Renal pelvis (tissue), 1 donor: ENCODE measurements at regions not wholly inside any gene's neighbourhood (a gene's known extent, or its start where the extent isn't known, plus 50 kb on each side); places are given as distances from the start of the nearest gene placed in this dataset.

Experiments
- DNase-seq: peaks from one replicate; pipeline ENCODE4 v3.0.0-alpha.2; 2013

DNA sequence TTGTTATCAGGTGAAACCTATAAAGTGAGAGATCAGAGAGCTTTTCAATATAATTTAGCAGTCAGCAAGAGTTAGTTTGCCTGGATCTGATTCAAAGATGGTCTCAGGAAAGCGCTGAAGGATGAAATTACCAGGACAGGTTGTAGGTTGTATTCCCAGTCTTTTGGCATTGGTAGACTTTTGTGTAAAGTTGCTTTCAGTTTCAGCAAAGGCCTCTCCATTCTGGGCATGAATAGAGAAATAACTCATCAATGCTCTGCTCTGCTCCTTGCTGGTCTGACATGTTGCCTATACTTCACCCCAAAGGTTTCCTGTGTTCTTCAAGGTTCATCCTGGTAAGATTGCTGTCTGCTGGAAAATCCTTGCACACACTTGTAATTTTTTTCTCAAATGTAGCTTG is 714.8 kb downstream of the EPM2A start:
- DNase-seq = no peak

DNA sequence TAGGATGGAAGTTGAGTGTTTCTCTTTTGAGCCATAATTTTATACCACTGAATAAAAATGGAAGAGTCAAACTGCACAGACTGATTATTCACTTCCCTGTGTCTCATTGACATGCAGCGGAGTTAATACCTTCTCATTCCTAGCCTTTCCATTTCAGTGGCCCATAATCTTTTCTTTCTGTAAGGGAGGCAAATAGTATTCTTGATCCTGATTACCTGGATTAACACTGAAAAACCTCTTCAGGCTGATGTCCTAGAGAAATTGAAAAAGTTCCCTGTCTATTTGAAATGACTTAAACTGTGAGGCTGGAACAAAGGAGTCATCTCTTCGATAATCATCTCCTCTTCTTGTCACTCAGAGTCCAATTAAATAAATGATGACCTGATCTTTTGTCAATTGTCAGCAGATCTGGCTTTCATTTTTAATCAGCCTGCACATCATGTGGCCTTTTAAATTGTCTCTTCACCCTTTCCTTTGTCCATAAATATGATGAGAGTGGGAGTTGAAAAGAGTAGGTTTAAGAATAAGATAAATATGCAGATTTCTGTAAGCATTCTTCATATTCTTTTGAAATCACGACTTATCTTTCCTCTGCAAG is 713.0 kb downstream of the EPM2A start:
- no peak for DNase-seq

DNA sequence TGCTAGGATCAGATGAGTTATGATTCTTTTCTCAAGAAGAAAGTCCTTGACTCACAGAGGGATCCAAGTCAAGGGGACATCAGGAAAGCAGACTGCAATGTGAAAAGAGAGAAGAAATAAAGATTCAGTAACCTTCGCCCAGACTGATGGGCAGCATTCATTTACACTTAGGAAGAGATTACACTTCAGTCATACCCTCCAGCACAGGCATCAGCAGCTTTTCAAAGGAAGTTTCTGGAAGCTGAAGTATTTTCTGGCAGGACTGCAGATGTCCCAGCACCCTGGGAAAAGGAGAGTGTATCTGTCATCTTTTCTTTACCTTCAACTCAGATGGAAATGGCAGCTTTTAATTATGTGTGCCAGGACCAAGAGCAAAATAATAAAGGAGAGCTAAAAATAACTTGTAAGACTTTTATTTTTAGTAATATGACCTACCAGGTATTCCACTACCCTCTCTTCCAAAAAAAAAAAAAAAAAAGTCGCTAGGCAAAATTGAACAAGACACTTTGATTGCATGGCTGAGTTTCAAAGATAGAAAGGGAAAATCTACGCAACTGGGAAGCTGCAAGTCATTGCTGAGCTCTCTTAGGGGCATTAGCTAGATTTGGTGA is 712.1 kb downstream of the EPM2A start:
- no peak for DNase-seq

DNA sequence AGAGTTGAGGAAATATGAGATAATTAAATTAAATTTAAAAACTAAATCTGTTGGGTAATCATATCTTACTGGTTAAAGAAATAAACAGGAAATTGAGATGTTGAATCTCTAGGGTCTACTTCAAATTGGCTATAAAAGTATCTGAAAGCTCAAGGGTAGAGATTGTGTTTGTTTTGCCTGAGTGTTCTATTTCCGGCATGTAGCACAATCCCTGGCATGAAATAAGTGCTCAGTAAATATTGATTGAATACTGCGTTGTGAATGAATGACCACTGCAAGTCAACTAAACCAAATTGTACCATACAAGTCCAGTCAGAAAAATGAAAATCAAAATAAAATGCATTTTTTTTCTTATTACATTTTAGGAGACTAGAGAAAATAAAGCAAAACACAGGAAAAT is 709.8 kb downstream of the EPM2A start:
- DNase-seq = no peak

DNA sequence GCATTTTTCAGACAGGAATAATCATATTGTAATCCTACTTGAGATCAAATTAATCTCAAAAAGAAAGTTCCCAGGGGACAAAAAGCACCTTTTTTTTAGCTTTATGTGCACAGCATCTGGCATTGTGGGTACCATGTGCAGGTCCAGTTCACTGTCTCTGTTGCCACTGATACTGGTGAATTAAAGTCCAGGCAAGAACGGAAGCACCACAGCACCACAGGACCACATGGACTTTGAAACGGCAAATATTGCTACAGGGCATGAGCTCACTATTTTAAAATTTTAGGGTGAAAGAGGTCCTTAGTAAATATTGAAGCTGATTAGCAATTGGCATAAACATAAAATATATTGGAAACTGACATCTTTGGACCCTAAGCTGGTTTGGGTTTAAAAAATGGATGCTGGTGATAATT is 709.0 kb downstream of the EPM2A start:
- DNase-seq = no peak

DNA sequence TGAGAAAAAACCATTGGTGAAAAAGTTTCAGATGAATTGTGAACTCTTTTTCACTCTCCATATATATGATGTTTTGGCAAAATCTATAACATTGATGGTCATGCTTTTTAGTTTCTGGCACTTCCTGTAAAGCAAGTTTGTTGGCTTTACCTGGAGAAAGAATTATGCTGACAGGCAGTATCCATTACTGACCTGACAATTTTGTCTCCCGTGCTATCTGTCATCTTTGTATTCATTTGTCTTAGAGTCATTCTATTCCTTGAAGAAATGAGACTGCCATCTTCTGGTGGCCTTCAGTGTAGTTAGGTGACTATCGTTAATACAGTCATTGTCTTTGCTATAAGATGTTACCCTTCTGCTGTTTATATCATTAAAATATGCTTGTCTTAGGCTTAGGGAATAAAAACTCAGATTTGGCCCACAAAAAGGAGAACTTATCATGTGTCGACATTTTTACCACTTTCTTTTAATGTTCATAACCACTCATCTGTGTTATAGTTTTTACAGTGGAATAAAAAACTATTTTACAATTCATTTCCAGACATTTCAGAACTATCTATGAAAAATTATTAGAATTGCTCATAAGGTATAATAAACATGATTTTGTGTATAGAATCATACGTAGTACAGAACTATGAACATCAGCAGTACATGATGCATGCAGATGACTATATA is 707.0 kb downstream of the EPM2A start:
- DNase-seq = no peak

DNA sequence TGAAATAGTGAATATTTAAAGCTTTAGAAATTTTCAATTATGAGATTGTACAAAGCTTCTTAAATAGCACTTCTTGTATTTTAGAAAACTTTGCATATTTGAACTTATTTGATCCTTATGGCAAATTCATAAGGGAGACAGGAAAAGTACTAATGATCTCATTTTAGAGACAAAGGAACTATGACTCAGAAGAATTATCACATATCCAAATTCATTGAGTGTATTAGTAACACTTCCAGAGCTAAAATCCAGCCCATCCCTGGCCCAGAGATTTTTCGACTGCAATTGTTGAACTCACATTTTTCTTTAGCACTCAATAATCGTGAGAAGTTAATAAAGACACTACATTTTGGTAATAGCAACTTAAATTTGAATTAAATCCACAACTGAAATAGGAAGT is 704.3 kb downstream of the EPM2A start:
- DNase-seq = no peak

DNA sequence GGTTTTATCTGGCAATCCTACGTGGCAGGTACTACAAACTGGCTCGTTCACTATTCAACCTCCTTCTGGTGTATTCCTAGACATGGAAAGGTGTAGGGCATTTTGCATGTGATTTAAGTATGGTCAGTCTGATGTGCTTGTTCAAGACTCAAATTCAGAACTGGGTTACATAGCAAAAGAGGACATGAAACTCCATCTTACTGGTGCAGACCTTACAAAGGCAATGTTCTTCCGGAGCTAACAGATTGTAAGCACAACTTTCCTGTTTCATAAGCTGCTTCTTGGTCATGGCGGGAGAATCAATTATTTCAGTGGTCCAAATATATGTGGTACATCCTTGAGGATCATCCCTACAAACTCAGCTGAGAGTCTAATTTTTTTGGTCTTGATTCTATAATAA is 703.4 kb downstream of the EPM2A start:
- DNase-seq = no peak

DNA sequence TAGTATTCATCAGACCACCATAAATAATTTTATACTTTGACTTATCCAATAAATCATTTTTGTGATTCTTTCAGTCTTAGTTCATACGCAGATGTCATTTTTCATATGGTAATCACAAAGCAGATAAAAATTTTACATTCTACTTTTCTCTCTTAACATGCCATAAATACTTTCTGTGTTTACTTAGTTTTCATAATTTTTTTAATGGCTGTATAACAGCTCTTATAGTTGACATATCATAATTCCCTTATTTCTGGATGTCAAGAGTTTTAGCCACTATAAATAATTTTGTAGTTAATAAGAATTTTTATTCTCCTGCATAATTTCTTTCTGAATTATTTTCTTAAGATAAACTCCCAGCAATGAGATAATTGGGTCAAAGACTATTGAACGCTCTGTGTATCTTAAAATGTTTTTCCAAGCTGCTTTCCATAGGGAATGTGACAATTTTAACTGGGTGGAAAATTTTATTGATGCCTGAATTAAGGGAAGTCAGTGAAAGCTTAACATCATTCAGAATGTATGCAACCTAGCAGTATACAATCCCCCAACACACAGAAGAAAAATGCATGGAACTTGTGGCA is 702.7 kb downstream of the EPM2A start:
- peak; percentile 35 for DNase-seq

DNA sequence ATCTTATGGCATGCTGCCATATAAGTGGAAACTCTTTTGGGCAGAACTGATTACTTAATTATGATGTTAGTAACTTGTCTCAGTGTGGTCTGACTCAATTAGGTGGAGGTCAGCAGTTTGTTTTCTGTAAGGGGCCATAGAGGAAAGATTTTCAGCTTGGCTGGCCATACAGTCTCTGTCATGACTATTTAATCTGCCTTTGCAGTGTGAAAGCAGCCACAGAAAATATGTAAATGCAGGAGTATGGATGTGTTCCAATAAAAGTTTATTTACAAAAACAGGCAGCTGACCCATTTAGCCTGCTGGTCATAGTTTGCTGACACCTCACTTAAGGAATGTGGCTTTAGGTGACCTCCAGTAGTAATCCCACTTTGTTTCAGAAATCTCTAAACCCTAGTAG is 700.7 kb downstream of the EPM2A start:
- no peak for DNase-seq

DNA sequence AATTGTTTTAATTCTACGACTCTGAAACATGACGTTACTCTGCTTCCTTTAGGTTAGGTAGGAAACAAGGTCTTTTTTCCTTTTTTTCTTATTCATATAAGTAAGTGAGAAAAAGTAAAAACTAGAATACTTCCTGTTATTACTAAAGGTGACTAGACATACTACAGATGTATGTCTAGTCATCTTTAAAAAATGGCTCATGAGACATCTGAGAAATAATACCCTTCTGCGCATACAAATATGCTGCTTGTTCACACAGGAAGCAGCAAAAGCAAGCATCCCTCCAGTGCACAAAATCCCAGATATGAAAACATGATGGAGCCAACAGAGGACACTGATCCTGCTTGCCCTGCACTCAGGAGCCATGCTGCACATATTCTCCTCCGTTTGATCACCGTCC is 699.1 kb downstream of the EPM2A start:
- DNase-seq = no peak

DNA sequence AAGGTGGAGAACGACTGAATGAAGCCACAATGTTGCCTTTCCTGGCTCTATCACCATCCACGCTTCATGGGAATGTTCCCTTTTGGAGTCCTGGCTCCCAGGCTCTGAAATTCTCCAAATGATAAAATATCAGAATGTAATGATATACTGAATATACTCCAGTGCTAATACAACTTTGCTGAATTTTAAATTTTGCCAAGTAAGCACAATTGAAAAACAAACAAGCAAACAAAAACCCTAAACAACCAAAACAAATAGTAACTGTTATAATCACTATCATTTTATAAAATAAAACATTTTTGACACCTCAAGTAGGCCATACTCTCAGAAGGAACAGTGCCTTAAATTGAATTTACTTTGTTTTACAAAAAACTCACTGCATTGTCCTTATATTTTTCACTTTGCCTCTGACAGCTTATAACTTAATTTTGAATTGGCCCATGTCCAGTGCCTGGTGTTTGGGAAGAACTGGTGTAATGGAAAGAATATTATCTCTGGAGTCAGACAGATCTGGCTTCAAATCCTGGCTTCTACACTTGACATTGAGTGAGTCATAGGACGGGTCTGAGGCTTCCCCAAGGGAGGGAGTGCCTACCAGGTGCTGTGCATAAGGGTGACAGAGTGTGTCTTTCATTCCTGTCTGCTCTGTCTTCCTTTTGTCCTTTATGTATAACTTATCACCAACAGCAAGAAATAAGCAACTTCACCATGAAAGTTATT is 698.3 kb downstream of the EPM2A start:
- no peak for DNase-seq

DNA sequence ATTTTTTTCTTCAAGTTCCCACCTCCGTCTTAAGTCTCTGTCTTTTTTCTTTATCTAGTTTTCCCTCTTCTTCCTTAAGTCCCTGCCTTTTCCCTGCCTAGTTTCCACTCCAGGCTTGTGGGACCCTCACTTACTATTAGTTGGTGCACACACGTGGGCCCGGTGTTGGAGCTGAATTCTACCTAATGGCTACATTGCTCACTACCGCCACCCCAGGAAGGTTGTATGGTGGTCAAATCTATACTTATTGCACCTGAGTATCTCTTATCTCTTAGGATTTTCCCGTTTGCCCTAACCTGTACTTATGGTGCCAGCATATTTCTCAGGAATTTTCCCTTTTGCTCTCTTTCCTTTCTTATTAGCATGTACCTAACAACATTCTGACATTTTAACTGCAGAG is 692.8 kb downstream of the EPM2A start:
- no peak for DNase-seq

DNA sequence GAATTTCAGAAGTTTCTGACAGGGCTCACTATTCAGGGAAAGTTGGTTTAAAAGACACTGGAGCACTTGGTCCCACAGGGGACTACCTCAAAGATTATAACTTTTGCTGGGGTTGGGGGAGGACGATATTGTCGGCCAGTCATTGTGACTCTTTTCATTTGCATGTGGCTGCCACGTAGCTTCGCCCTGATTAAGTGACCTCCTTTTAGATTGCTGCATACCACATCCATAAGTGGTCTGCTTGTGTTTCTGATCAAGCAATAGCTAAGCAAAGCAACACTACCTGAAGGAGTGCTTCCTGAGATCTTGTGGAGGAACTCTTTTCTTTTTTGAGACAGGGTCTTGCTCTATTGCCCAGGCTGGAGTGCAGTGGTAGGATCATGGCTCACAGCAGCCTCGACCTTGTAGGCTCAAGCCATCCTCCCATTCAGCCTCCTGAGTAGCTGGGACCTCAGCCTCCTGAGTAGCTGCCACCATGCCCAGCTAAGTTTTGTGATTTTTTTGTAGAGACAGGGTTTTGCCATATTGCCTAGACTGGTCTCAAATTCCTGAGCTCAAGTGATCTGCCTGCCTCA is 691.3 kb downstream of the EPM2A start:
- no peak for DNase-seq

DNA sequence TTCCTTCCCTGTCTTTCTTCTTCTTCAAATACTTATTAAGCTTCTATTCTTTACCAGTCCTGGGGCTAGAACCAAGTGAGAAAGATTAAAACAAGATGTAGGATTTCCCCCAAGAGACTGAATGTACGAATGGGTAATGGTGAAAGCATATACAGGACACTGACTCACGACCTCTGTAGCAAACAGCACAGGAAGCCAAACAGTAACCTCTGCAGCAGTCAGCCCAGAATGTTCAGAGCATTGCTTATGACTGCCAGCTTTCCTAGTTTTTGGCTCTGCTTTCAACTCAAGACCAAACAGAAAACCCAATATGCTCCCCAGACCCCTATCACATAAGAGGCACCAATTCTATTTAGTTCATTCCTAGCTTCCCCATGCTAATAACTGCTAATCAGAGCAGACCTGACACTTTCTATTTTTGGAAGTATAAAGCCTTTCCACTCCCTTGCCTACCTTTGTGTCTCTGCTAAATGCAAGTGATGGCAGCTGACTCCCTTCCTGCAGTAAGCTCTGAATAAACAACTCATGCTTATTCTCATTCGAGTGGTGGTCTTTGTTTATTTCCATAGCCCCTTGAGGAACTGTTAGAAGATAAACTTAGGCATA is 690.6 kb downstream of the EPM2A start:
- DNase-seq = no peak

DNA sequence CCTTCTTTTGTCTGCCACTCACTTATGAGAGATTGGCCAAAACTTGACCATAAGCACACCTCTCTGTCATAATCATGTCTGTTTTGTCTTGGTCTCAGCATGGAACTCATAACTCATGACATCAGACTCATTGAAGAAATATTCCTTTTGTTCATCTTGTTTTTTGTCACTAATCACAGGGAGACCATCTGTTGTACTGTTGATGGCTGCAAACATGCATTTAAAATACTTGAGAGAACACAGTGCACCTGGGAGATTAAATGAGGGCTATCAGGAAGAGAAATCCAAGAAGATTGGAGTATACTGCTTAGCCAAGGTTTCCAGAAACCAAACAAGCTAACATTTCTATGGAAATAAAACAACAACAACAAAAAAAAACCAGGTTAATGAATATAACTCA is 689.7 kb downstream of the EPM2A start:
- no peak for DNase-seq

DNA sequence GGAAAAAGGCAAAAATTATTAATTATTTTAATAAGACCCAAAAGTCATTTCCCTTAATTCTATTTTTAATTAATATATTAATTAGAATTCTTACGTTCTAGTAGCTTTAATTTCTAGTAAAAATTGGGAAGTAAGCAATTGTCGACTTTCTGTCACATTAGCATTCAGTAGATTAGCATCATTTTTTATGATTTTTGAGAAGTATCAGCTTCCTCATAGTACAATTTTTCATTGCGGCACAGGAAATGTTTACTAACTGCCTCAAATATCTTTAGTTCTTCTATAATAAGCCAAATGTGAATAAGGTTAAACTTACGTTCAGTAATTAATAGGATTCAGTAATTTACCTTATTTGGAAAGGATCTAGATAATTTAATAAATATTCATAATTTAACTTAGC is 687.4 kb downstream of the EPM2A start:
- DNase-seq = no peak

DNA sequence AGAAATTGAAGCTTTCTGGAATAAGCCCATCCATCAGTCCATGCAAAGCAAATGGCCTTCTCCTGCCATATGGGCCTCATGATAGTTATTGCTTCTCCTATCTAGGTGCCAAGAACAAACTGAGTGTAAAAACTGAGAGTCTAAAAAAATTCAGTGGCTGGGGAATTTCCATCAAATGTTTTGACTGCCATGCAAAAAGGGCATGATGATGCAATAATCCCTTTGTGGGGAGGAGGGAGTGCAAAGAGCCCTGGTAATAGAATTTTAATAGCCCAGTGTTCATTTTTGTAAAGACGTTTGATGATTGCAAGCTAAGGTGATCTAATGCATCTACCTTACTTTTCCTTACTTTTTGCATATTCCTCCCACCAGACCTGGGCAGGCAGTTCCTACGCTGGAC is 683.7 kb downstream of the EPM2A start:
- DNase-seq = no peak

DNA sequence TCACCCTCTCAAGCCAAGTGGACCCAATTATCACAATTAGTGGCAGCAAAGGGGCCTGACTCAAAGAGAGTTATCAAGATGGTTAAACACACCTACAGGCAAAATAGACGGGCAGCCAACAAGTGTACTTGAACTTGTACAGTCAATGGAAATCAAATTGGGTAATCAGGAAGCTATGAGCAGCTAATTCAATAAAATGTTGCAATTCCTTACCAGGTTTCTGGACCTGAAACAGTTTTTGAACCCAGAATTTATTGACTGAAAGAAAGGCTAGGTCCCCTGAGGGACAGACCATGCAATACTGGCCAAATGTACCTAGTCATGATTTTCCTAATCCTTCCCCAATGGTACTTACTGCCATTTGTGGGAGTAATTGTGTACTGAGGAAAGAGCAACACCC is 679.8 kb downstream of the EPM2A start:
- DNase-seq = no peak

DNA sequence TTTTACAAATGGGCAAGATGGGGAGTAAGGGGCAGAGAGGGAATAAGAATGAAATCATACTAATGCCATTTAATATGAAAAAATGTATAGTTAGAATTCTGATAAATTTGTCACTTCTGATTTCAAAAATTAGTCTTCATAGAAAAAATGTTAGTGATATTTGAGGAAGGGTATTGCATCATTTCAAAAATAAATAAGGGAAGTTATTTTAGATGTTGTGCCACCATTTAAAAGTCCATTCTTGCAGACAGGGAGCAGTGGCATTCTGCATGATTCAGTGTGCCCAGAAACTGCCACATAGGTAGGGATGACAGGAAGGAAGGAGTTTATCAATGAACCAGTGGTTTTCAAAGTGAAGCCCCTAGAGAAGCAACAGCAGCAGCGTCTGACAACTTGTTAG is 674.6 kb downstream of the EPM2A start:
- no peak for DNase-seq

DNA sequence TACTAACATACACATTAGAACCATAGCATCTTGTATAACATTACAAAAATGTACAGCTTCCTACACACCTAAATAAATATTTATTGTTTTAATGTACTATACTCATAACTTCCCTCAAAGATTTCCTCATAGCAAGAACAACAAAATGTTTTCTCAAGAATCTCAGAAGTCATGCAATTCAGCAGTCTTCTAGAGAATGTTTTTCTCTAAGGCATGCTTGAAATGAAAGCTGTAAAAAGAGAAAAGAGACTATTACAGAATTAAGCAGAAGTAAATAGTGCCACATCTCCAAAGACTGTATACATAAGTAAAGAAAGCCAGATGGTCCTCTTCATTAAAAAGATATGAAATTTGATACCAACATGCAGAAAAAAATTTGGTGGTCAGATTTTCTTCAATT is 672.2 kb downstream of the EPM2A start:
- DNase-seq = no peak

DNA sequence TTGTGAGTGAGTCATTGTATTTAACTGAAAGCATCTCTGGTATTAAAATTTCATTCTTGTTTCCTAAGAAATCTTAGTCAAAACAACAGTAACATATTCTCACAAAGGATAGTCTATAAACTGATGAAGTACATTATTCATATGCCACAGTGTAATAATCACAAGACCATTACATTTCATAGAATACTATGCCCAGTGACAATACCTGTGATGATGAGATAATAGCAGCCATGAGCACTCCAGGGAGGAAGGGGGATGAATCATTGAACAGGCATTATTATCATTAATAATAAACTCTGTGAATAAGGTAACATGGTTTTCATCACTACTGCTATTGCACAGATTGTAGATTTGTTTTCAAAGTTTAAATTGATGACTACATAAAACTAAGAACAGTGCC is 667.9 kb downstream of the EPM2A start:
- no peak for DNase-seq
